H1 (cell line): ENCODE measurements at regions not wholly inside any gene's neighbourhood (a gene's known extent, or its start where the extent isn't known, plus 50 kb on each side); places are given as distances from the start of the nearest gene placed in this dataset.

Source experiments
- CTCF ChIA-PET: fragments of 300-600 bp; sonication (Branson Sonifier 250); formaldehyde crosslinking; loops from one replicate; lab custom pipeline; 2021; ENCODE audit not compliant: partially characterized antibody; lab: Charles Lee
- POLR2A ChIA-PET: fragments of 300-600 bp; sonication (Branson Sonifier 250); formaldehyde crosslinking; loops from one replicate; lab custom pipeline; 2021; ENCODE audit warnings: inconsistent platforms; ENCODE audit not compliant: partially characterized antibody; lab: Charles Lee
- DNase-seq, 2 experiments: peaks; one replicate each; pipeline versions ENCODE4 v3.0.0 to v3.0.0-alpha.2; 2010 to 2022; ENCODE audit warnings: low spot score in 2 of 2, low read depth in 1 of 2, mixed read lengths in 1 of 2
- FAIRE-seq: peaks from 2 replicates; lab custom pipeline; 2011; peaks lifted over from hg19 to GRCh38; lab: Jason Lieb, UNC
- H2AFZ ChIP-seq: 2 replicates; pipeline ENCODE4 v1.8.1; 2012; ENCODE audit warnings: low read length, inconsistent platforms
- H2AK5ac ChIP-seq: 2 replicates; pipeline ENCODE4 v1.6.1; 2013; ENCODE audit warnings: low read depth, low read length
- H2BK120ac ChIP-seq: replicated peaks from 2 replicates; pipeline ENCODE3; 2013; ENCODE audit warnings: low read depth, low read length, inconsistent platforms
- H2BK12ac ChIP-seq: 2 replicates; pipeline ENCODE4 v1.6.1; 2013; ENCODE audit warnings: low read depth, low read length
- H2BK15ac ChIP-seq: 2 replicates; pipeline ENCODE4 v1.6.1; 2013; ENCODE audit warnings: low read length
- H2BK20ac ChIP-seq: 2 replicates; pipeline ENCODE4 v1.6.1; 2013; ENCODE audit warnings: low read length
- H2BK5ac ChIP-seq: 2 replicates; pipeline ENCODE4 v1.6.1; 2013; ENCODE audit warnings: low read depth, low read length
- H3K14ac ChIP-seq: 2 replicates; pipeline ENCODE4 v1.6.1; 2013; ENCODE audit warnings: inconsistent platforms; ENCODE audit not compliant: insufficient read length
- H3K18ac ChIP-seq: 2 replicates; pipeline ENCODE4 v1.6.1; 2013; ENCODE audit warnings: low read length; ENCODE audit errors: extremely low read depth
- H3K23ac ChIP-seq: 2 replicates; pipeline ENCODE4 v1.6.1; 2013; ENCODE audit warnings: inconsistent platforms; ENCODE audit not compliant: insufficient read length
- H3K23me2 ChIP-seq: 2 replicates; pipeline ENCODE4 v1.6.1; 2013; ENCODE audit warnings: low read depth, low read length
- H3K27ac ChIP-seq: 2 replicates; pipeline ENCODE4 v1.6.1; 2011; ENCODE audit warnings: low read depth, low read length, inconsistent platforms
- H3K27me3 ChIP-seq, 4 experiments: replicated peaks in 1 of 4; 1 replicate in 1 of 4; 2 replicates in 3 of 4; pipeline versions ENCODE4 v1.6.1 to v1.8.1; 2011 to 2013; ENCODE audit warnings: low read length in 3 of 4, mild to moderate bottlenecking in 3 of 4, inconsistent platforms in 2 of 4, mixed read lengths in 2 of 4, moderate library complexity in 1 of 4; ENCODE audit not compliant: control insufficient read depth in 3 of 4, insufficient read depth in 3 of 4; ENCODE audit errors: extremely low read depth in 1 of 4
- H3K36me3 ChIP-seq, 4 experiments: 2 replicates each; pipeline versions ENCODE4 v1.6.1 to v1.8.1; 2011 to 2013; ENCODE audit warnings: mild to moderate bottlenecking in 4 of 4, low read length in 3 of 4, moderate library complexity in 2 of 4, control low read depth in 1 of 4, inconsistent platforms in 1 of 4; ENCODE audit not compliant: insufficient read depth in 4 of 4, control insufficient read depth in 2 of 4
- H3K4ac ChIP-seq: replicated peaks from 2 replicates; pipeline ENCODE3; 2013; ENCODE audit warnings: low read length, low read depth, mixed read lengths, inconsistent platforms; ENCODE audit not compliant: insufficient read length
- H3K4me1 ChIP-seq, 4 experiments: replicated peaks in 1 of 4; 1 replicate in 1 of 4; 2 replicates in 3 of 4; pipeline versions ENCODE4 v1.6.1 to v1.8.1; 2011 to 2013; ENCODE audit warnings: low read length in 3 of 4, inconsistent platforms in 2 of 4, mixed read lengths in 1 of 4; ENCODE audit not compliant: insufficient read depth in 4 of 4, control insufficient read depth in 3 of 4
- H3K4me2 ChIP-seq, 2 experiments: 2 replicates each; pipeline versions ENCODE4 v1.6.1 to v1.8.1; 2011 to 2013; ENCODE audit warnings: low read depth in 2 of 2, low read length in 2 of 2, control low read depth in 1 of 2, inconsistent platforms in 1 of 2, mild to moderate bottlenecking in 1 of 2; ENCODE audit not compliant: insufficient read depth in 1 of 2
- H3K4me3 ChIP-seq, 4 experiments: fragments of 200-600, 300-600 bp in 1 of 4; sonication (generic), shearing (Covaris generic), sonication (Bioruptor Twin) in 1 of 4; 2 replicates each; pipeline versions ENCODE4 v1.5.1 to v1.8.1; 2011 to 2016; ENCODE audit warnings: low read length in 4 of 4, low read depth in 3 of 4, control low read depth in 2 of 4, inconsistent platforms in 2 of 4, mild to moderate bottlenecking in 2 of 4, mixed read lengths in 1 of 4, moderate library complexity in 1 of 4; ENCODE audit not compliant: insufficient read depth in 2 of 4; ENCODE audit errors: extremely low read depth in 1 of 4
- H3K56ac ChIP-seq: replicated peaks from 2 replicates; pipeline ENCODE3; 2013; ENCODE audit warnings: low read depth, mild to moderate bottlenecking, mixed read lengths, low read length, inconsistent platforms; ENCODE audit not compliant: insufficient read length
- H3K79me1 ChIP-seq: 2 replicates; pipeline ENCODE4 v1.6.1; 2013; ENCODE audit warnings: low read depth, low read length, control low read depth
- H3K79me2 ChIP-seq, 2 experiments: 2 replicates each; pipeline versions ENCODE4 v1.6.1 to v1.8.1; 2012 to 2013; ENCODE audit warnings: low read length in 2 of 2, mild to moderate bottlenecking in 2 of 2, inconsistent platforms in 1 of 2; ENCODE audit not compliant: insufficient read depth in 2 of 2, control insufficient read depth in 1 of 2
- H3K9ac ChIP-seq, 4 experiments: replicated peaks in 1 of 4; 1 replicate in 1 of 4; 2 replicates in 3 of 4; pipeline versions ENCODE4 v1.6.1 to v1.8.1; 2011 to 2013; ENCODE audit warnings: low read depth in 3 of 4, low read length in 3 of 4, control low read depth in 2 of 4, mild to moderate bottlenecking in 2 of 4, moderate library complexity in 2 of 4, inconsistent platforms in 1 of 4; ENCODE audit errors: extremely low read depth in 1 of 4
- H3K9me3 ChIP-seq, 2 experiments: 2 replicates each; pipeline versions ENCODE4 v1.6.1 to v1.8.1; 2012 to 2013; ENCODE audit warnings: mild to moderate bottlenecking in 2 of 2, moderate library complexity in 2 of 2, control low read depth in 1 of 2, inconsistent platforms in 1 of 2, low read depth in 1 of 2, low read length in 1 of 2, mixed read lengths in 1 of 2; ENCODE audit not compliant: insufficient read depth in 2 of 2
- H4K20me1 ChIP-seq, 2 experiments: replicated peaks in 1 of 2; 2 replicates each; pipeline versions ENCODE3 to v1.8.1; 2011 to 2013; ENCODE audit warnings: inconsistent platforms in 2 of 2, low read length in 2 of 2, mild to moderate bottlenecking in 1 of 2; ENCODE audit not compliant: insufficient read depth in 2 of 2, control insufficient read depth in 1 of 2
- H4K5ac ChIP-seq: 2 replicates; pipeline ENCODE4 v1.6.1; 2013; ENCODE audit warnings: low read length, low read depth, mixed read lengths, inconsistent platforms; ENCODE audit not compliant: insufficient read length
- H4K8ac ChIP-seq: 2 replicates; pipeline ENCODE4 v1.8.0; 2013; ENCODE audit warnings: mild to moderate bottlenecking, moderate library complexity, low read length, inconsistent platforms; ENCODE audit not compliant: insufficient read depth; ENCODE audit errors: extremely low read depth
- H4K91ac ChIP-seq: replicated peaks from 2 replicates; pipeline ENCODE3; 2013; ENCODE audit warnings: low read length, mixed read lengths, inconsistent platforms; ENCODE audit not compliant: insufficient read length
- CBX5 ChIP-seq: fragments of 300-800, 300-1000 bp; sonication (generic); IDR thresholded peaks from 2 replicates; pipeline ENCODE4 v1.7.1; 2016; ENCODE audit warnings: antibody characterized with exemption, low read length, low read depth
- CBX8 ChIP-seq: fragments of 300-800, 300-1000 bp; sonication (generic); IDR thresholded peaks from 2 replicates; pipeline ENCODE4 v1.7.1; 2016; ENCODE audit warnings: low read depth, low read length, borderline replicate concordance
- CTBP2 ChIP-seq: IDR thresholded peaks from 2 replicates; pipeline ENCODE4 v1.7.0; 2011; ENCODE audit warnings: borderline replicate concordance, mild to moderate bottlenecking, moderate library complexity, mixed read lengths, low read length; ENCODE audit not compliant: insufficient read depth, insufficient read length
- EP300 ChIP-seq, 2 experiments: IDR thresholded peaks; 1 replicate in 1 of 2; 2 replicates in 1 of 2; pipeline ENCODE4 v1.6.1; 2011 to 2012; ENCODE audit warnings: low read depth in 2 of 2, low read length in 2 of 2, mild to moderate bottlenecking in 2 of 2, borderline replicate concordance in 1 of 2, inconsistent platforms in 1 of 2, moderate library complexity in 1 of 2
- EZH2 ChIP-seq: fragments of 200-600 bp; sonication (generic); IDR thresholded peaks from 2 replicates; pipeline ENCODE4 v1.7.1; 2012; ENCODE audit warnings: low read depth, mild to moderate bottlenecking, moderate library complexity, low read length, inconsistent platforms; ENCODE audit not compliant: severe bottlenecking
- GABPA ChIP-seq: IDR thresholded peaks from 2 replicates; pipeline ENCODE4 v1.6.1; 2011; ENCODE audit warnings: mild to moderate bottlenecking, low read length, moderate library complexity, borderline replicate concordance; ENCODE audit not compliant: insufficient read depth
- HDAC2 ChIP-seq, 2 experiments: fragments of 300-600 bp in 1 of 2; sonication (generic) in 1 of 2; IDR thresholded peaks; 2 replicates each; pipeline ENCODE4 v1.6.1; 2011 to 2012; ENCODE audit warnings: low read depth in 2 of 2, low read length in 2 of 2, mild to moderate bottlenecking in 2 of 2, moderate library complexity in 2 of 2, borderline replicate concordance in 1 of 2, inconsistent platforms in 1 of 2
- KDM5A ChIP-seq: fragments of 200-600 bp; IDR thresholded peaks from 2 replicates; pipeline ENCODE4 v1.7.1; 2012; ENCODE audit warnings: mild to moderate bottlenecking, low read length, inconsistent platforms, mixed read lengths
- NANOG ChIP-seq: IDR thresholded peaks from 2 replicates; pipeline ENCODE4 v1.6.1; 2011; ENCODE audit warnings: low read length, low read depth, mild to moderate bottlenecking, inconsistent platforms; ENCODE audit not compliant: insufficient read depth, poor library complexity, severe bottlenecking
- NRF1 ChIP-seq: IDR thresholded peaks from 2 replicates; pipeline ENCODE4 v1.6.1; 2011; ENCODE audit warnings: mild to moderate bottlenecking, low read depth, low read length, improper control_type of control experiment
- SUZ12 ChIP-seq: fragments of 200-600 bp; sonication (generic); IDR thresholded peaks from 2 replicates; pipeline ENCODE4 v1.6.1; 2012; ENCODE audit warnings: mild to moderate bottlenecking, inconsistent platforms, low read length, moderate library complexity, mixed read lengths
- USF2 ChIP-seq: IDR thresholded peaks from 2 replicates; pipeline ENCODE4 v1.6.1; 2011; ENCODE audit warnings: low read length, improper control_type of control experiment
- WGBS, 2 experiments: shearing (Covaris generic) in 1 of 2; methylation state at CpG; one replicate each; pipeline versions ENCODE4 v1.1.6 to v1.1.7; 2013 to 2015; ENCODE audit warnings: low lambda C conversion rate in 2 of 2, mixed read lengths in 2 of 2, inconsistent platforms in 1 of 2, low coverage in 1 of 2, missing lambda C conversion rate in 1 of 2; ENCODE audit not compliant: insufficient replicate concordance in 2 of 2, insufficient coverage in 1 of 2, insufficient read length in 1 of 2; ENCODE audit errors: extremely low coverage in 1 of 2, missing lambda C conversion rate in 1 of 2; 5-methylcytosine and 5-hydroxymethylcytosine counted together

GRCh38 chr10:79002336-79002735, 66.4 kb upstream of the ZMIZ1 start:
- H4K8ac ChIP-seq: no peak overlapping the region
- ChIA-PET POLR2A (no interaction called here), CTCF (interaction anchor here (1.0 to 2.8 kb wide), 5 partner anchors 13 to 86 kb away, joined by 3 to 7 read pairs (median 3); no protein-coding TSS in a partner anchor)
- 0 out of 7 replicates have a peak, but pooled peaks cover 0 to 2% (median 0%) of the 10 kb centered on the region in 4 experiments for H3K4me1 ChIP-seq
- H2BK5ac ChIP-seq: no peak overlapping the region
- H4K20me1 ChIP-seq: no peaks in the 10 kb centered on the region
- WGBS, 2 experiments: 81% methylated on average over 3 of the region's 3 CpGs; no CpG with 5 or more reads in 1 of the 2 experiments
- no peaks in the 10 kb centered on the region for H3K79me1 ChIP-seq
- no peak overlapping the region for H2BK12ac ChIP-seq
- H3K9me3 ChIP-seq: no peaks in the 10 kb centered on the region
- no peak overlapping the region for H3K4ac ChIP-seq
- no peak overlapping the region for H3K9ac ChIP-seq
- FAIRE-seq (no peak), DNase-seq (no peak)
- no peak overlapping the region for H4K5ac ChIP-seq
- H2AFZ ChIP-seq: no peak overlapping the region
- H2BK15ac ChIP-seq: no peak overlapping the region
- H2AK5ac ChIP-seq: no peak overlapping the region
- no peak overlapping the region for H4K91ac ChIP-seq
- no peak overlapping the region for H3K18ac ChIP-seq
- no peak overlapping the region for H2BK120ac ChIP-seq
- H3K4me2 ChIP-seq: no peak overlapping the region
- no peak overlapping the region for H2BK20ac ChIP-seq
- no peak overlapping the region for H3K23ac ChIP-seq
- no peak overlapping the region for H3K4me3 ChIP-seq
- no peak overlapping the region for H3K14ac ChIP-seq
- H3K23me2 ChIP-seq: no peaks in the 10 kb centered on the region
- no peaks in the 10 kb centered on the region; a peak in 1 of 7 replicates for H3K27me3 ChIP-seq
- H3K27ac ChIP-seq: no peak overlapping the region
- H3K56ac ChIP-seq: no peak overlapping the region
- H3K79me2 ChIP-seq: no peaks in the 10 kb centered on the region
- H3K36me3 ChIP-seq: no peaks in the 10 kb centered on the region
- TF ChIP-seq NRF1 (no peak), CBX8 (no peak), CTBP2 (no peak), CBX5 (no peak), HDAC2 (IDR thresholded peaks at IDR 0.05; ENCODE audit: borderline replicate concordance in 1 of 2, low read depth in 2 of 2, low read length in 2 of 2) (no peak), EP300 (IDR thresholded peaks at IDR 0.05; ENCODE audit: borderline replicate concordance in 1 of 2, low read depth in 2 of 2, low read length in 2 of 2) (no peak), KDM5A (no peak), GABPA (no peak), NANOG (no peak), EZH2 (no peak), SUZ12 (no peak), USF2 (no peak)
